Muscle layer of duodenum (tissue), 2 donors: ENCODE measurements at regions not wholly inside any gene's neighbourhood (a gene's known extent, or its start where the extent isn't known, plus 50 kb on each side); places are given as distances from the start of the nearest gene placed in this dataset.

ENCODE experiments used
- H3K27ac ChIP-seq: one replicate; pipeline ENCODE4 v1.7.0; 2013; ENCODE audit warnings: mild to moderate bottlenecking, low read length
- H3K27me3 ChIP-seq: one replicate; pipeline ENCODE4 v1.7.0; 2013; ENCODE audit warnings: low read depth, mild to moderate bottlenecking, control low read depth, low read length
- H3K36me3 ChIP-seq, 2 donors: one replicate each; pipeline ENCODE4 v1.7.0; 2013; ENCODE audit warnings: low read length in 2 of 2, control low read depth in 1 of 2, mild to moderate bottlenecking in 1 of 2; ENCODE audit not compliant: insufficient read depth in 2 of 2, control insufficient read depth in 1 of 2
- H3K4me1 ChIP-seq, 2 donors: one replicate each; pipeline ENCODE4 v1.7.0; 2013; ENCODE audit warnings: low read length in 2 of 2, mild to moderate bottlenecking in 2 of 2, control low read depth in 1 of 2, moderate library complexity in 1 of 2; ENCODE audit not compliant: insufficient read depth in 2 of 2, control insufficient read depth in 1 of 2
- H3K4me3 ChIP-seq, 2 donors: one replicate each; pipeline ENCODE4 v1.7.0; 2013; ENCODE audit warnings: low read length in 2 of 2, low read depth in 1 of 2, mild to moderate bottlenecking in 1 of 2
- H3K9me3 ChIP-seq, 2 donors: one replicate each; pipeline ENCODE4 v1.7.0; 2013; ENCODE audit warnings: low read length in 2 of 2, control low read depth in 1 of 2, mild to moderate bottlenecking in 1 of 2; ENCODE audit not compliant: control insufficient read depth in 1 of 2
- donor health status: healthy.

DNA sequence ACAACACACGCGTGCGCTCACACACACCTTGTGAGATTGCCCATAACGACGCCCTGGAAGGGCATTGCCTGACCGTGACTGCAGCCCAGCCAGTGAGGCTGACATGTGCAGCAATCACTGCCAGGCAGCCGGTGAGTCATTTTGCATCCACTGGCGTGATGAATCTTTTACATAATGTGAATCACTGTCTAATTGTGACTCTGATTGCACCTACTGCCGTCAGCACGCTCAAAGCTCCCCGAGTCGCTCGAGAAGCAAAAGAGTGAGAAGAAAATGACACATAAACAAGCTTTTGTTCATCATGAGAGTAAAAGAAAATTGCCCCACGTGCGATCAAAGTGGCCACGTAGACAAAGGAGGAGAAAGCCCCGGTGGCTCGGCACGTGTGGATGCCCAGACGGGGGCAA lies 117.4 kb upstream of the PFKP start:
- Histone ChIP-seq H3K27me3 (peaks cover 10% of the 10 kb centered on the region), H3K4me3 (no peak overlapping the region), H3K36me3 (no peaks in the 10 kb centered on the region)

GRCh38 chr10:2949221-2949947 lies 118.0 kb upstream of the PFKP start:
- Histone ChIP-seq H3K9me3 (no peaks in the 10 kb centered on the region), H3K36me3 (no peaks in the 10 kb centered on the region), H3K4me3 (no peak overlapping the region), H3K27me3 (peaks cover 10% of the 10 kb centered on the region), H3K4me1 (no peaks in the 10 kb centered on the region), H3K27ac (no peak overlapping the region)

More for the DNA sequence above, 117.4 kb upstream of the PFKP start:
- Histone ChIP-seq H3K27ac (no peak overlapping the region), H3K4me1 (no peaks in the 10 kb centered on the region), H3K9me3 (no peaks in the 10 kb centered on the region)

DNA sequence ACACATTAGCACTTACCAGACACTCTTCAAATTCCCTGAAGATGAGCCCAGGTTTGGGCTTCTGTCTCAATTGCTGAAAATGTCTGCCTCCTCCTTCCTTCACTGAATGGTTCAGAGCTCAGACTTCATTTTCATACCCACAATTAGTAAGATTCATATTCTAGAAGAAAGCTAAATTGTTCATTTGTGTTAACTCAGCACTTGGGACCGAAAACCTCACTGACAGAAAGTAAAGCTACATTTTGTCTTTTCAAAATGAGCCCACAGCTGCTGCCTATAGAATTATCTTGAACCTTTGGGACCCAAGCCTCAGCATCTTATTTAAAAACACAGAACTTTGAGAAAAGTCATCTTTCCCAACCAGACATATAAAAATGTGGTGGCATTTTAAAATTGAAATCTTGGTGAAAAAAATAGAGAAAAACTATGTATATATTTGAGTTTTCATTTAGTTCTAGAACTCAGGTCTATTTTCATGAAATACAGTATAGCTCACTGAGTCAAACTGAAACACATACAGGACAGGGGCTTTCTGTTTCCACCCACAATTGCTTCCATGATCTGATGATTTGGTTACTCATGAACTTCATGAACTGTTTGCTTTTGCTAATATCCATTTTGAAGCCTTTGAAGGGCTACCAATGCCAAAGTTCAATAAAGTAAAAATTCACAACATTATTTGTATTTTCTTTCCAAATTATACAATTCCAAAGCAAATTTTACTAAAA lies 119.1 kb upstream of the PFKP start:
- Histone ChIP-seq H3K4me3 (no peak overlapping the region), H3K27ac (no peak overlapping the region), H3K9me3 (no peaks in the 10 kb centered on the region), H3K27me3 (peaks cover 10% of the 10 kb centered on the region), H3K36me3 (no peaks in the 10 kb centered on the region), H3K4me1 (no peaks in the 10 kb centered on the region)

GRCh38 chr10:2944788-2945187 lies 122.6 kb upstream of the PFKP start:
- Histone ChIP-seq H3K9me3 (no peaks in the 10 kb centered on the region), H3K4me1 (no peaks in the 10 kb centered on the region), H3K27ac (no peak overlapping the region), H3K27me3 (peaks cover 6% of the 10 kb centered on the region), H3K4me3 (no peak overlapping the region), H3K36me3 (no peaks in the 10 kb centered on the region)

DNA sequence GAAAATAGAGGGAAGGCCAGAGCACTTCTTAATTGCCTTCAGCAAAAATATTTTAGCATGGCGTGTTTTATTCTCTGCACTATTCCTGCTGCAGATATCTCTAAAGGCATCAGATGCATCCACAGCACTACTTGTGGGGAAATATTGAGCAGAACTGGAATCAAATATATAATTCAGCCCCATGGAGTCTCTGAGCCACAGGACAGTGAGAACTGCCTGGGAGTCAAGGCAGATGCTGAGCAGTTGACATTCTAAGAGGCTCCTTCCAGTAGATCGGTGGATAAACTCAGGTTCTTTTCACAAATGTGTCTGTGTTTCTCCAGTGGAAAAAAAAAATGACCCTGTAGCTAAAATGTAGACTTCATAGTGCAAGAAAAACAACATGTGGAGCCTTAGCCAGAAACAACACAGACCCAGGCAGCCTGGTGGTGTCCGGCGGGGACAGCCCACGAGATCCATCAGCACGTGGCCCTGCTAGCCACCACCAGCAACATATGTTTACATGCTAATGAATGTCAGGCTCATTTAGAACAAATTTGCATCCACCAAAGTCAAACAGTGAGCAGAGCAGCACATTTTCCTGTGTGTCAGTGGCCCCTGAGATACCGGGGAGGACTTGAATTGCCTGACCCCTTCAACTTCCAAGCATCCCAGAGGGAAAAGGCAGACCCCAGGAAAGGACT lies 123.3 kb upstream of the PFKP start:
- Histone ChIP-seq H3K4me3 (no peak overlapping the region), H3K27me3 (peaks cover 6% of the 10 kb centered on the region), H3K4me1 (no peaks in the 10 kb centered on the region), H3K27ac (no peak overlapping the region), H3K9me3 (no peaks in the 10 kb centered on the region), H3K36me3 (no peaks in the 10 kb centered on the region)

- Histone ChIP-seq H3K4me1 (no peaks in the 10 kb centered on the region), H3K27me3 (peaks cover 6% of the 10 kb centered on the region), H3K36me3 (no peaks in the 10 kb centered on the region), H3K27ac (no peak overlapping the region), H3K4me3 (no peak overlapping the region), H3K9me3 (no peaks in the 10 kb centered on the region)
Observed at GRCh38 chr10:2942938-2943337, 124.4 kb upstream of the PFKP start.

DNA sequence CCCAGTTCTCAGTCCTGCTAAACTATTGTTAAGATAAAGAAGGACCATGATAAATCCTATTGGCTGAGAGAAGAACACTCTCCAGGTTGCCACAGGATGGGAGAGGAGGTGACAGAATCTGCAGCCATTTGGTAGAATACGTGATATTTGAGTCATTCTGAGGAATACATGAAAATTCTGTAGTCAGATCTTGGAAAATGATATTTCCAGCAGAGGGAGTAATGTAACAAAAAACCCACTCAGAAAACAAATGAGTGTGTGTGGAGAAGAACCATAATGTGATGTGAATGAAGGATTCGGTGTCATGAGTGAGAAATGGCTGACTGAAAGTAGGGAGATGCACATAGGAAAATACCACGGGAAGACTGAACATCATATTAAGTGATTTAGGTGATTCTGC lies 128.5 kb upstream of the PFKP start:
- H3K27ac ChIP-seq: no peak overlapping the region
- no peaks in the 10 kb centered on the region for H3K4me1 ChIP-seq
- H3K36me3 ChIP-seq: no peaks in the 10 kb centered on the region
- H3K27me3 ChIP-seq: peaks cover 7% of the 10 kb centered on the region
- no peaks in the 10 kb centered on the region for H3K9me3 ChIP-seq
- no peak overlapping the region for H3K4me3 ChIP-seq

GRCh38 chr10:2936816-2937215 lies 130.5 kb upstream of the PFKP start:
- no peaks in the 10 kb centered on the region for H3K9me3 ChIP-seq
- peaks cover 7% of the 10 kb centered on the region for H3K27me3 ChIP-seq
- no peak overlapping the region for H3K4me3 ChIP-seq
- H3K36me3 ChIP-seq: no peaks in the 10 kb centered on the region
- H3K27ac ChIP-seq: no peak overlapping the region
- H3K4me1 ChIP-seq: no peaks in the 10 kb centered on the region

DNA sequence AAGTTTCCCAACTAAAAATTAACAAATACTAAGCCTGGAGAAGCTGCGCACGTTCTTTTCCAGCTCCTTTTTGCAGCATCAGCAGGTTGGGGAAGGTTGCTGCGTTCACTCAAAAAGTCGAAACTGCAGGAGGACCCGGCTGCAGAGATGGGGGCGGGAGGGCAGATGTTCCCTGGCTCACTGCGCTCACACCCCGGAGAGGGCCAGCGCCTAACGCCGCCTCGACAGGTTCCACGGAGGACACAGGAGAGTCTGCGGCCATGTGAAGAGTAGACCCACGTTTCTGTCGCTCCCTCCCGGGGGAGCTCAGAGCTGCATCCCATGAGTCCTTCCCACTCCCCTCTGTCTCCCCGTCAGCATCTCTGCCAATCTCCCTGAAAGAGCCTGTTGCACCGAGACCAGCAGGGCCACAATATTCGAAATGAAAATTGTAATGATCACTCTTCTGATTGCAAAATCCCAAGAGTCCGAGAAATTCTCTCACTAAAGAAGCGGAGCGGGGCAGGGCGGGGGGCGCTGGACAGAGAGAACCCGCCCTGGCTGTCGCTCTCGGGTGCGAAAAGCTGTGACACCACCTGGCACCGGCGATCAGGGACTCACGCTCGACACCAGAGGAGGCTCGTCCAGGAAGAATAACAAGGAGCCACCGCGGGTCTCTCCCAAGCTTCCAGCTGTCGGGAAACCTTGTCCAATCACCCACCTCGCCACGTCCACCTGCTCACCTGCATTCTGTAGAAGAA lies 131.5 kb upstream of the PFKP start:
- Histone ChIP-seq H3K27ac (no peak overlapping the region), H3K4me1 (no peaks in the 10 kb centered on the region), H3K4me3 (no peak overlapping the region), H3K9me3 (no peaks in the 10 kb centered on the region), H3K36me3 (no peaks in the 10 kb centered on the region), H3K27me3 (peaks cover 7% of the 10 kb centered on the region)

DNA sequence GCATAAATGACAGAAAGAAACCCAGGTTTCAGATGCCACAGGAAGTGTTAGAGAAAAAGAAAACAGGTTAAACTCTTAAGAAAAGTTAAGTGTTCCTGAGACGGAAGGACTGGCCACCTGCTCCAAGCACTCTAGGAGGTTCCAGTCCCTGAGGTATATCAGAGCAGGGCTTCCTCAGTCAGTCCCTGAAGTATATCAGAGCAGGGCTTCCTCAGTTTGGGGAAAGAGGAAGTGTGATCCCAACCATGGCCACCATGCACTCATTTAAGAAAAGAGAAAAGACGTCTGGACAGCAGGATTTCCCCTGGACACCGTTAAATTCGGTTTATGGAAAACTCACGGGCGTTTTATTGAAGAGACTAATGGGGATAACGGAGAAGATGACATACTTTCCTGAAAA lies 133.4 kb upstream of the PFKP start:
- Histone ChIP-seq H3K4me1 (no peaks in the 10 kb centered on the region), H3K9me3 (no peaks in the 10 kb centered on the region), H3K36me3 (no peaks in the 10 kb centered on the region), H3K27me3 (peaks cover 7% of the 10 kb centered on the region), H3K4me3 (no peak overlapping the region), H3K27ac (no peak overlapping the region)

DNA sequence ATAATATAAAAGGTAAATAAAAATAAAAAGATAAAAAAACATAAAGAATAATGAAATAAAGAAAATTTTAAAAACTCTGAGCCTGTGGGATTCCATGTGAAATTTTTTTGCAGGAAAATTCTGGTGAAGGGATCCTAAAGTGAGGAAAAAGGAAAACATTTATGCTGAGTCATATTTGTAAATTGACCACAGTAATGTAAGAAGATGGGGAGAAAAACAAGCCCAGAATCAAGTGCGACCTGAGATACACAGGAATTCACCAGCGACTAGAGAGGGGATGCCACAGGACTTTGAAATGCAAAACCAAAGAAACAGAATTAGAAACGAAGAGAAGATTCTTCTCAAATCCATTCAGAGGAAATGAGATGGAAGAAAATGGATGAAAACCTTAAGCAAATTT lies 133.8 kb upstream of the PFKP start:
- H3K27me3 ChIP-seq: peaks cover 7% of the 10 kb centered on the region
- no peaks in the 10 kb centered on the region for H3K9me3 ChIP-seq
- no peak overlapping the region for H3K27ac ChIP-seq
- no peak overlapping the region for H3K4me3 ChIP-seq
- H3K36me3 ChIP-seq: no peaks in the 10 kb centered on the region
- no peaks in the 10 kb centered on the region for H3K4me1 ChIP-seq
